Skeletal muscle cell (primary cell): ENCODE measurements at regions not wholly inside any gene's neighbourhood (a gene's known extent, or its start where the extent isn't known, plus 50 kb on each side); places are given as distances from the start of the nearest gene placed in this dataset.

Experiments used
- DNase-seq: peaks from one replicate; pipeline ENCODE4 v3.0.0-alpha.2; 2010; ENCODE audit warnings: low read depth
- H3K4me3 ChIP-seq: 2 replicates; pipeline ENCODE4 v1.5.1; 2011; ENCODE audit warnings: low read depth, mild to moderate bottlenecking, control low read depth, low read length, moderate library complexity

GRCh38 chr6:44627091-44627882 lies 239.8 kb downstream of the CDC5L start:
- H3K4me3 ChIP-seq: no peak overlapping the region
- DNase-seq: no peak

GRCh38 chr6:44627883-44628271 lies 240.4 kb downstream of the CDC5L start:
- H3K4me3 ChIP-seq: no peak overlapping the region

GRCh38 chr6:44628347-44628746 lies 240.8 kb downstream of the CDC5L start:
- H3K4me3 ChIP-seq: no peak overlapping the region
- DNase-seq: no peak

More at GRCh38 chr6:44627883-44628271, 240.4 kb downstream of the CDC5L start:
- DNase-seq: no peak

GRCh38 chr6:44629636-44630035 lies 242.1 kb downstream of the CDC5L start:
- no peak for DNase-seq
- no peak overlapping the region for H3K4me3 ChIP-seq

GRCh38 chr6:44630125-44631028 lies 242.9 kb downstream of the CDC5L start:
- H3K4me3 ChIP-seq: no peak overlapping the region
- no peak for DNase-seq

- no peak overlapping the region for H3K4me3 ChIP-seq
- no peak for DNase-seq
Measured at GRCh38 chr6:44631968-44632367, 244.5 kb downstream of the CDC5L start.

- DNase-seq: no peak
- H3K4me3 ChIP-seq: no peak overlapping the region
Measured at GRCh38 chr6:44634321-44634720, 246.8 kb downstream of the CDC5L start.

GRCh38 chr6:44635486-44635885 lies 248.0 kb downstream of the CDC5L start:
- H3K4me3 ChIP-seq: no peak overlapping the region
- no peak for DNase-seq

GRCh38 chr6:44636561-44637248 lies 249.2 kb downstream of the CDC5L start:
- H3K4me3 ChIP-seq: no peak overlapping the region
- DNase-seq: no peak

GRCh38 chr6:44641344-44642031 lies 254.0 kb downstream of the CDC5L start:
- DNase-seq: peak; percentile 50
- H3K4me3 ChIP-seq: no peak overlapping the region

- no peak overlapping the region for H3K4me3 ChIP-seq
- DNase-seq: no peak
Measured at GRCh38 chr6:44642349-44642748, 254.8 kb downstream of the CDC5L start.

GRCh38 chr6:44642870-44643522 lies 255.5 kb downstream of the CDC5L start:
- DNase-seq: no peak
- no peak overlapping the region for H3K4me3 ChIP-seq

- H3K4me3 ChIP-seq: no peak overlapping the region
- no peak for DNase-seq
Measured at GRCh38 chr6:44645276-44645675, 257.8 kb downstream of the CDC5L start.

- peak; percentile 59 for DNase-seq
Measured at GRCh38 chr6:44646355-44646754, 258.8 kb downstream of the CDC5L start.

GRCh38 chr6:44649365-44650025 lies 262.0 kb downstream of the CDC5L start:
- H3K4me3 ChIP-seq: no peak overlapping the region
- peak; percentile 62 for DNase-seq

More at GRCh38 chr6:44646355-44646754, 258.8 kb downstream of the CDC5L start:
- H3K4me3 ChIP-seq: no peak overlapping the region

GRCh38 chr6:44650495-44650894 lies 263.0 kb downstream of the CDC5L start:
- DNase-seq: no peak

GRCh38 chr6:44650947-44651346 lies 263.4 kb downstream of the CDC5L start:
- DNase-seq: no peak
- no peak overlapping the region for H3K4me3 ChIP-seq

More at GRCh38 chr6:44650495-44650894, 263.0 kb downstream of the CDC5L start:
- no peak overlapping the region for H3K4me3 ChIP-seq

- no peak overlapping the region for H3K4me3 ChIP-seq
- DNase-seq: no peak
Measured at GRCh38 chr6:44651604-44652003, 264.1 kb downstream of the CDC5L start.
